Left renal pelvis (tissue), 4 donors: ENCODE measurements at regions not wholly inside any gene's neighbourhood (a gene's known extent, or its start where the extent isn't known, plus 50 kb on each side); places are given as distances from the start of the nearest gene placed in this dataset.
A peak's percentile ranks its signal among the peaks of the same experiment; 100 is the strongest.

Source experiments
- DNase-seq, 4 donors: peaks; one replicate each; pipeline ENCODE4 v3.0.0-alpha.2; 2013; ENCODE audit warnings: low read depth in 4 of 4, low spot score in 3 of 4

DNA sequence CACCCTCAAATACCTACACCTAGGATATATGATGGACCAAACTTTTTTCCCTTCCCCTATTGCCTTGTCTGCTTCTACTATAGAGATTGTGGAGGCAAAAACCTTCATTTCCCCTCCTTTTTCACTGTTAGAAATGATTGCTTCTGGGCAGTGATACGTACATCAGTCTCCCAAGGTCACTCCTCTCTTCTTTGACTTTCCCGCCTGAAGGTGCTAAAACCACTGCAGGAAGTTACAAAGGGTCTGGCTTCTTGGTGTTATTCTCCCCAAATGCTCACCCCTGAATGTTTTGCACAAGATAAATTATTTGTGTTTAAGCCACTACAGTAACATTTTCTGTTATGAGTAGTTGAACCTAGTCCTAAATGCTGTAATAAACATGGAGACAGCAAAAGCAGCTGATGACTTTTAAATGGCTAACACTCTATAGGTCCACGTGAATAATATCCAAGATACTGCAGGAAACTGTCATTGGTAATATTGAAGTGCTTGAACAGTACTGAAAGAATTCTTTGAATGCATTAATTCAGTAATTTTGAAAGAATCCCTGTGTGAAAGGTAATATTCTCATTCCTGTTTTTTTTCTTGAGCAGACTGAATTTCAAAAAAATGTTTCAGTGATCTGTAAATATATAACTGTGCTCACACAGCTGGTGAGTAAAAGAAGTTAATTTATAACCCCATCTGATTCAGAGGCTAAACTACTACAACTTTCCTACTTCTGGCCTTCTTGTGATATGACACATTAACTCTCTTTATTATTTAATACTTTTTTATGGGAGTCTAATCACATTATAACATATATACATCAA is 865.1 kb downstream of the EFNB2 start:
- DNase-seq = peak in 1 of 4 donors; percentile 14

DNA sequence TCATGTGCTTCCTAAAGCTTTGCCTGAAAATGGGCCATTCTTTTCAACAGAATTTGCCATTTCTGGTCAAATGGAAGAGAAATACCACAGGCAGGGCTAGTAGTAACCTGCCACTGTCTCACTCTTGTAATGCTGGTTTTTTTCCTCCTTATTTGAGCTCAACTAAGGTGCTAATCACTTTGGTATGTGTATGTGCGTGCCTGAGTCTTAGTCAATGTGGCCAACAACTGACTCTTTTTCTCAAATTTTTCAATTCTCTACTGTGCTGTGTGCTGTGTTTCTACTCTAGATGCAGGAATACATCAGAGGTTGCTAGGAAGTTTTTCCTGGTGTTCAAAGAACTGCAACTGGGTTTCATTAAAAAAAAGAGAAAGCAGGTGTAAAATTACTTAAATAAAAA is 870.2 kb downstream of the EFNB2 start:
- no peak for DNase-seq

DNA sequence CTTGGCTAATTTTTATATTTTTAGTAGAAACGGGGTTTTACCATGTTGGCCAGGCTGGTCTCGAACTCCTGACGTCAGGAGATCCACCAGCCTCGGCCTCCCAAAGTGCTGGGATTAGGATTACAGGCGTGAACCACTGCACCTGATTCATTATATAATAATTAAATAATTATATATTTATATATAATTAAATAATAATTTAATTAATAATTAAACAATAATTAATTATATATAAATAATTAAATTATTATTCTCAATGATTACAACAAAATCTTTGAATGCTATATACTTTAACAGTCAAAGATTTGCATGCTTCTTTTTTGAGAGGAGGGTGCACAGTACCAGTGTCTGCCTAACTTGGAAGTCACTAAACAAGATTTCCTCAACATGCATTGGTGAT is 872.3 kb downstream of the EFNB2 start:
- no peak for DNase-seq

DNA sequence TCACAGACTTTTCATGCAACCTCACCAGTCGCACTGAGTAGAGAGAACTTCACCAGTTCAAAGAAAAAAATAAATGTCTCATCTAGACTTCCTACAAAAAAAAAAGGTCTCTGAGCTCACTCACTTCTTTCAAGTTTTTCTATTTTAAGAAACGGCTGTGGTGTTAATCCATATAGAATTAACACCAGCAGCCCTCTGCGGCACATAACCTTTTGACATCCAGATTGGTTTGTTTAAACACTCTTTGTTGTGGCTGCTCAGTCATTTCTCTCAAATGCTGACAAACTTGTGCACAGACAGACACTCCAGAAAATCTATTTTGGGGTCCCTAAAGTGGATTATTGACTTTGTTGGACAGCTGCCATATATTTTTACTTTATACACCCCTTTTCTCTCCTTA is 874.9 kb downstream of the EFNB2 start:
- no peak for DNase-seq

DNA sequence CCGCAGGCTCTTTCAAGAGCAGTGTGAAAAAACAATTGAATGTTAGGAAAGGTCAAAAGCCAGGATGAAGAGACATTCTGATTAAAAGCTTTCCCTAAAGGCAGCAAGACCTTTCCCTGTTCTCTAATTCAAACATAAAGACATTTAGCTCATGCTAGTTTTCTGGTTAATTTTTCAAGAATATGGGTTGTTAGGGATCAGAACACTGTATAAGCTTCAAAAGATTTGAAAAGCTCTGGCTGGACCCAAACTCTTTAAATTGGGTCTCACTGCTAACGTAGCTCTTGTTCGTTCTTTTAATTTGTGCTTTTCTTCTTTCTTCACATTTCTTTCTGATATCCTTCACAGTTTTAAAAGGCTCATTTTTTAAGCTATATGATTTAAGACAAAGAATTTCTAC is 877.0 kb downstream of the EFNB2 start:
- DNase-seq = no peak

DNA sequence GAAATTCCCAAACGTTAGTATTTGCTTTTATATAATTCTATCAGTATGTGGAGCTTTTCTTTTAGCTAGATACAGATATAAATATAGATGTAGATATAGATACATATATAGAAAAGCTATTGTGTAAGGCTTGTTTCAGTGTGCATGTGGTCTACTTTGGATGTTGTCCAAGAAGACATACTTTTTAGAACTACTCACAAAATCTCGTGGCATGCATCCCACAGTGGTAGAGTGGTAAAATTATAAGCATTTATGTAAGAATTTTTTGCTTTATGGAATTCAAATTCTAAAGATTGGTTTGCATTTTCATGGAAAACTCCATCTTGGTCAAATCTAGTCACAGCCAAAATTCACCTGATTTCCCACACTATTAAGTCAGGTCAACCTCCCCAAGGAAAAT is 880.4 kb downstream of the EFNB2 start:
- no peak for DNase-seq

DNA sequence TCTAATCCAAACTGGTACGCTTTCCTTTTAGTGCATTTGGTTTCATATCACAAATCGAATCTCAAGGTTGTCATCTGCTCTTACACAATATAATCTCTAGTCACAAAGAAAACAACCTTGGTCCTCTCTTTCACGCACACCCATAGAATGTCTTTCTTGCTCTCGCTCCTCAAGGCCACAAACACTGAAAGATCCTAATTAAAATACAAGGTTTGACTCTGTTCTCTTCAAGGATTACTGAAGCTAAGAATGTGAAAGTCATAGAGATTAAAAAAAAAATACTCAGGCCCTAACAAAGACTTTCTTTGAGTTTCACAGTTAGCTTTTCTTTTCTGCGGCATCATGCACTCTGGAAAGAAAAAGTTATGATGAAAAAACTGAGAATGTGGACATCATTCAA is 891.5 kb downstream of the EFNB2 start:
- no peak for DNase-seq

DNA sequence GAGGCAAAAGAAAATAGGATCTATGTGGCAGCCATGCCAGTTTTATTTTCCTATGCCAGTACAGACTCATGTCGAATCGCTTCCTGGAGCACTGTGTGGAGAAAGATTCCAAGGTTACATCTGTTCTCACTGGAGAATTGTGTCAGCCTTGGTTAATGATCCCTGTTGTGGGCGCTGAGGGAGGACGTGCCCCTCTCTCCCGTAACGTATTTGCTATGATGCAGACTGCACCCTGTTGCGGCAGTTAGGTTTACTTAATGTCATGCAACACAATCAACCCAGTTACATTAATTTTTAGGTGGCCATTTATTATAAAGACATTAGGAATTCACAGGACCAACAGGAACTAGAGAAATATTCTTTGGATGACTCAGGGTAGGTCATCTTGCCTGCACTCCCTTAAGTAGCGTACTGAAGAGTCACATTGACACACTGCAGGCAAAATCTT is 892.9 kb downstream of the EFNB2 start:
- DNase-seq = no peak

DNA sequence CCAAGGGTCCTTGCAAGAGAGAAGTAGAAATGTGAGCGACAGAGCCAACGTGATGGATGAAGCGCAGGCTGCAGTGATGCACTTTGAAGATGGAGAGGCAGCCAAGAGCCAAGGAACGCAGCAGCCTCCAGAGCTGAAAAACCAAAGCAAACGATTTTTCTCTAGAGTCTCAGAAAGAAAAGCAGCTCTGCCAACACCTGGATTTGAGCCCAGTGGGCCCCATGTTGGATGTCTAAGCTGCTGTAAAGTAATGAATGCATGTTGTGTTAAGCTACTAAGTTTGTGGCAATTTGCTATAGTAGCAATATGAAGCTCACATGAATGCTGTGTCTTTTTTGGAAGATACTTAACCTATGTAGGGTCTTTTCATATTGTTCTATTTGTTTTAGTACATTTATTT is 894.3 kb downstream of the EFNB2 start:
- DNase-seq = no peak

DNA sequence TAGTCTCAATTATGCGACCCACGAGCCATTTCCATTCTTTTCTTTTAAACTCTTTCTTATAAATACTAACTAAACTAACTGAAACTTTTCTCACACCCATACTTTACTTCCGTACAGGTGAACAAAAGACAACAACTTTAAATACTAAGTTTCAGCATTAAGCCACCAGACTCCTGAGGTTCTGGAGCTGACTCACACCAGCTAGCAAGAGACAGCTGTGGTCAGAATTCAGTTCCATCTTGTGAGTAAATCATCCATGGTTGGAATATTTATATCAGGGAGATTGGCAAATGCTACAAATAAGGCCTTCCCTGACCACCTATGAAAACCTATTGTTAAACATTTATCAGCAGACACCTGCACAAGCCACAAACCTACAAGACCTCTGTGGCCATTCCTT is 897.0 kb downstream of the EFNB2 start:
- no peak for DNase-seq

DNA sequence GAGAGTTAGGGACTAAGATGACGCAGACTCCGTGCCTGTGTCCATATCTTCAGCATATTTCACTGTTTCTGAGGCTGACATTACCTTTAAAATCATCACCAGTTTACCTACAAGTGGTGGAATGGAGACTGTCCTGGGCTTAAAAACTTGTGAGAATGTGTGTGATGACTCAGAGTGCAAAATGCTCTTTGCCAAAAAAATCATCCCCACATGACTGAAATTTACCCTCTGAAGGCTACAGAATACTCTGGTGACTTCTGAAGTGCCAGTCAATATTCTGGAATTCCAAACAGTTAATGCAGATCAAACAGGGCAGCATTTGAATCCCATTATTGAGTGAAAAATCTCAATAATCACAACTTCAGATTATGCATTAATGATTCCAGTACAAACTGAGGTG is 901.4 kb downstream of the EFNB2 start:
- DNase-seq = no peak

DNA sequence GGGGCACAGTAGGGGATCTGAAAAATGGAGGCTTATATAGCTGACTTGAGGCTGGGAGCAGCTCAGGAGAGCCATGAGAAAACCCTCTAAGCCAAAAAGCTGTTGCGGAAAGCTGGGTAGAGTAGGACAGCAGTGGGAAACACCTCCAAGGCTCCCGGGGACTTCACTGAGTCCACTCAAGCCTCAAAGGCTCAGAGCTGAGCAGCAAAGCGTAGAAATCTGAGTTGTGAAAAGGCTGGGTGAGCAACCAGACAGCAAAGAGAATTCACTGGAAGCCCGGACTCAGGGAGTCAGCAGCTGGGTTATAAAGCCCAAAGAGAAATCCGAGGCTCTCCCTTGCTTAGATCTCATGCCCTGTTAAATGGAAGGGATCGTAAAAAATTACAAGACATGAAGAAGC is 905.0 kb downstream of the EFNB2 start:
- DNase-seq = no peak

DNA sequence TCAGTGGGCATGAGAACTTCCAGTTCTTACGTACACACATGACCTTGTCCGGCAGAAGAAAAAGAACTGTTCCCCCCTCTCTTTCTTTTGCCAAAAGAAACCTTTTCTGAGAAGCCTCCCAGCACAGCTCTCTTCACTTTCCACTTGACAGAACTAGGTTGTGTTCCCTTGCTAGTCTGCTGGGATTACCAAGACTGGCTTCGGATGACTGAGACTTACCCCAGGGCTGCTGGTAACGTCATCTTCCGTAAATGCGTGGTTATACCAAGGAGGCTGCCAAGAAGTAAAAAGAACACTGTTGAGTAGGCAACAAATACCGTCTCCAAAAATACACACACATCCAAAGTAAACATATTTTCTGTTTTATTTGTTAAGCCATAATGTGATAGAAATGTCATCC is 908.2 kb downstream of the EFNB2 start:
- DNase-seq = no peak

DNA sequence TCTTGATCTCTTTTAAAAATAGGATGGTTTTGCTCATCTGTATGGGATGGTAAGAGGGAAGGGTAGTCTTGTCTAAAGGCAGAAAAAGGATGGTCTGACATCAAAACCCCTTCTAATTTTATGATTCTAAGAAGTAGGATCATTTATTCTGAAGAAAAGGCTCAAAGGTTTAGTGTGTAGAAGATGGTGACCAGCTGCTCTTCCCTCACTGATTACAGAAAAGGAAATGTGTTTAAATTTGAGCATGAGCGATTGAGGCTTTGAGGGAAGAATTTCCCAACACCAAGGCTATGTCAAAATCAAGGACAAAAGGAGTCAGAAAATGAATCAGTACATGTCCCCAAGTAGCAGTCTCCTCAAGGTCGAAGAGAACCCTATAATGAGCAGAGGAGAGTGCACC is 909.8 kb downstream of the EFNB2 start:
- peak in 2 of 4 donors; percentile 14 to 16 for DNase-seq

DNA sequence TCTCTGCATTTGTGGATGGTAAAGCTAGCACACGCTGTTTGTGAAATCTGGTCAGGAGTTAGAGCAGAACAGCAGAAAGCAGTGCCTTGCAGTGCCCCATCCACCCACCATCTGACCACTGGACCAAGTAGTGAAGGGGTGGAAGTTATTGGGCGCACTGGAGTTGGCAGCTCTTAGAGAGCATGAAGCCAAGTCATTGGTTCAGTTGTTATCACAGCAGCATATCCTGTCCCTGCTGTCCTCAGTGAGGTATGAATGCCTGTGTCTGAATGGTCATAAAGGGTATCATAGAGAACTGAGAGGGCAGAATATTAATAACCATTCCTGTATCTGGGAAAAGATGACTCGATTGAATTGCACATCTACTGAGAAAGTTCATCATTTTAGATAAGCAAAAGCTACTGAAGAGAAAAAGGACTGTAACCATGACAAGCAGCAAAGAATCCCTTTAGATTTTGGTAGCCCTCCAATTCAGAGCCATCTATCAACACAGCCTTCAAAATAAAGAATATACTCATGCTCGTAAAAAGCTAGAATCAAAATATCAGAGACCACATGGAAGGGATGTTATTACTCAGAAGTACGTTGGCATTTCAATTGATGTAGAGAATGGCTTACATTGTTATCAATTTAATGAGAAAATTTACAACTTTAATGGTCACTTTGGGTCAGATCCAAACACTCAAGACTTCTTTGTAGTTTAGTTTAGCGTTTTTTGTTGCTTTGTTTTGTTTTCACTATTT is 919.0 kb downstream of the EFNB2 start:
- no peak for DNase-seq

DNA sequence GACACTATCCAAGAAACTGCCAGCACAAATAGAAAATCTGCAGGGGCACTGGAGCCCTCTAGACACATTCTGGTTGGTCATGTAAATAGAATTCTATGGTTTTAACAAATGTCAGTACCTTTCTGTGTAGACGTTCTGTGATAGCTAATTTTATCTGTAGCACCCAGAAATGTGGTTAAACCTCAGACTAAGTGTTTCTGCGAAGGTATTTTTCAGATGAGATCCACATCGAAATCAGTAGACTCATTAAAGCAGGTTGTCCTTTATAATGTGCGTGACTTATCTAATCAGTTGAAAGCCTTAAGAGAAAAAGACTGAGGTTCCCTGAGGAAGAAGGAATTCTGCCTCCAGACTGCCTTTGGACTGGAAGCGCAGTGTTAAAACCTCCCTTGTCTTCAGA is 922.9 kb downstream of the EFNB2 start:
- no peak for DNase-seq

DNA sequence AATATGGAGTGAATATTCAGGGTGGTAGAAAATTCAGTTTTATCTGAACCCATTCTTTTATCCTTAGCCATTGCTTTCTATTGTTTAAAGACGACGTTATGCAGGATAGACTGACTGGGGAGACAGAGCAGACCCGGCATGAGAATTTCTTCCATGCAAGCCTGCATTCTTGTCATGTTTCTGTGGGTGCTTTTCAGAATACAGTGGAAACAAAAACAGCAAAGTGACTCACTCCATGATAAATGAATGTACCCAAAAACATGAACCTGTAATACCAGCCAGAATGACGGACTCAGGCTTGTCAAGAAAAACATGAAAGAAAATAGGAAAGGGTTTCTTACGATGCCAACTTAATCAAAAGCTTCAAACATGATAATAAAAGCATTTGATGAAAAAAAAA is 924.0 kb downstream of the EFNB2 start:
- DNase-seq = no peak

DNA sequence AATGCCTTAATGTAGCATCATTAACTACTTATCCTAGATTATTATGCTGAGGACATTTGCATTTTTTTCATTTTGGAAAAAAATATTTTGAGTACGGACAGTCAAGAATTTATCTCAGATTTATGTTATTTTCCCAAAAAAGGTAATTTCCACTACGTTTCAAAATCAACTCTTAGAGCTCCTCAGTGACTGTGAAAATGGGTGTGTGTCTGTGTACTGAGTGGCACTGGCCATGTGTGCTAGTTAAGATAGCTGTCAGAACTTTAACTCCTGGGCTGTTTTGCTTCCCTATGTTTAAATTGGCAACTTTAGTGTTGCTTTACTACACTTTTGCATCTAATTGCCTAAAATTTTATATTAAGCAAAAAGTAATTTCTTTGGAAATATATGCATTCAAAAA is 927.4 kb downstream of the EFNB2 start:
- DNase-seq = no peak

DNA sequence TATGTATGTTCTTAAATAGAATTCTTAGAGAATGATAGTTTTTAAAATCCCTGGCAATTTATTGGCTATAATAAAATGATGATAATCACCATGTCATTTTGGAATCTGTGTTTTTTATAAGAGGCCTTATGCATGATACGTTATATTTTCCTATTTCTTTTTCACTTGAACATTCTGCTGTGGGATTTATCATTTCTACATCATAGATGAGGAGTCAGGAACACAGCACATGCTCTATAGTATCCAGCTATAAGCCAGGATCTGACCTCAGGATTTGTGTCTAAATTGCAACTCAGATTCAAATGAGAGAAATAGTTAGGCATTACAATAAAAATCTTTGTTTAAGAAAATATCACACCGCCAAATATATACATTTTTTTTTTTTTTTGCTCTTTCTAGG is 928.0 kb downstream of the EFNB2 start:
- DNase-seq = no peak

DNA sequence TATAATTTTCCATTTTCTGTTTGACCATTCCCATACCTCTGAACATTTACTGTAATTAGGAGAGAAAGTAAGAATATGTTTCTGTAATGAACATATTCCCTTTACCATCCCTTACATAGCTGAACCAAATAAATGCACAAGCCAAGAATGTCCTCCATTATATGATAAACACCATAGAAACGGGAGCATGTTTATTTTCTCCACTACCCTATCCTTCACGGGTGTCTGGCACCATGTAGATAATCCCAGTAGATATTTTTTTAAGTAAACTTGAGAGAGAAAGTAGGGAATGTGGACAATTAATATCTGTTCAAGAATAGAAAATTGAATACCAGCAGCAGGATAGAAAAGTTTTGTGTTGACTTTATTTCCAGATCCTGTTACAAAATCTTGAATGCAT is 928.4 kb downstream of the EFNB2 start:
- DNase-seq = no peak

DNA sequence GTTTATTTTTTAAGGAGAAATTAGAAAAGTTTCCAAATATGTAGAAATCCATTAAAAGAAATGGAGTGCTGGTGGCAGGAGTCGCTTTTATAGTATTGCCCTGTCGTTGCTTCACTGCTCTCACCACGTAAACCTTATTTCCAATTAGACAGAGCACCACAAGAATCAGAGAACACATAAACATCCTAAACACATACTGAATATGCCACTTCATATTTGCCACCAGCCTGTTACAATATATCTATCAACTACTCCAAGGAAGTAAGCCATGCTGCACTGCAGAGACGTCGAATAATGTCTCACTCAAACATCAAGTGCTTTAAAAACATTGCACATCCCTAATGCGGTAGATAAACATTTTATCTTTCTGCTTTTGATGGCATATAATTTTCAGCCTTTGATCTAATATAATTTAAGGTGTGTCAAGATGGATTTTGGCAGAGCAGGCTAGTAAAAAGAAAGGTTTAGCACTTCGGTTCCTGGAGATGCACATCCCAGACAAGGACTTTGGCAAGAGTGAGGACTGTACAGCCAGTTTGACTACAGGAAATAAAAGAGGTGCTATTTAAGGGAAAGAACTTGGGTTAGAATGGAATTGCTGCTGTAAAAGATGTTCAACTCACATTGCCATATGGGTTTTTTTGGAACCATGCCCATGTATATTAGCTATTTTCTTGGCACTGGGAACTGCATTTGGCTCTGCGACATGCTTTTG is 932.3 kb downstream of the EFNB2 start:
- no peak for DNase-seq
